Karpas-422 (cell line): ENCODE measurements at regions not wholly inside any gene's neighbourhood (a gene's known extent, or its start where the extent isn't known, plus 50 kb on each side); places are given as distances from the start of the nearest gene placed in this dataset.
A peak's percentile ranks its signal among the peaks of the same experiment; 100 is the strongest.

ENCODE experiments used
- DNase-seq: peaks from one replicate; pipeline ENCODE4 v3.0.0-alpha.2; 2015
- H2AFZ ChIP-seq: fragments of 200-600 bp; sonication (generic); 2 replicates; pipeline ENCODE4 v1.6.1; 2014; ENCODE audit warnings: antibody characterized with exemption, low read length, mixed read lengths
- H3K27ac ChIP-seq: fragments of 200-600 bp; sonication (generic); 2 replicates; pipeline ENCODE4 v1.5.1; 2014; ENCODE audit warnings: mild to moderate bottlenecking, low read length, moderate library complexity
- H3K27me3 ChIP-seq: fragments of 200-600 bp; sonication (generic); 2 replicates; pipeline ENCODE4 v1.6.1; 2014; ENCODE audit warnings: low read length, mixed read lengths
- H3K36me3 ChIP-seq: fragments of 200-600 bp; sonication (generic); 2 replicates; pipeline ENCODE4 v1.6.1; 2014; ENCODE audit warnings: low read length, mixed read lengths; ENCODE audit not compliant: insufficient read depth
- H3K4me1 ChIP-seq: fragments of 200-600 bp; sonication (generic); 2 replicates; pipeline ENCODE4 v1.6.1; 2014; ENCODE audit warnings: mild to moderate bottlenecking, low read length, mixed read lengths
- H3K4me2 ChIP-seq: fragments of 200-600 bp; sonication (generic); 2 replicates; pipeline ENCODE4 v1.6.1; 2014; ENCODE audit warnings: low read length, low read depth, mild to moderate bottlenecking; ENCODE audit not compliant: poor library complexity, severe bottlenecking
- H3K4me3 ChIP-seq: fragments of 200-600 bp; sonication (generic); 2 replicates; pipeline ENCODE4 v1.5.1; 2014; ENCODE audit warnings: mild to moderate bottlenecking, antibody characterized with exemption, low read length, mixed read lengths
- H3K79me2 ChIP-seq: fragments of 200-600 bp; sonication (generic); 2 replicates; pipeline ENCODE4 v1.6.1; 2014; ENCODE audit warnings: mild to moderate bottlenecking, low read length, mixed read lengths
- H3K9ac ChIP-seq: fragments of 200-600 bp; sonication (generic); 2 replicates; pipeline ENCODE4 v1.6.0; 2014; ENCODE audit warnings: low read length
- H3K9me2 ChIP-seq: fragments of 200-600 bp; sonication (generic), shearing (Covaris generic); replicated peaks from 2 replicates; pipeline ENCODE4 v1.6.0; 2014; ENCODE audit warnings: mild to moderate bottlenecking, low read length, moderate library complexity; ENCODE audit not compliant: insufficient read depth
- H3K9me3 ChIP-seq: fragments of 300-700, 200-600 bp; sonication (generic); 2 replicates; pipeline ENCODE4 v1.6.1; 2014; ENCODE audit warnings: low read length, mixed read lengths
- H4K20me1 ChIP-seq: fragments of 200-600 bp; sonication (generic); 2 replicates; pipeline ENCODE4 v1.6.1; 2014; ENCODE audit warnings: mild to moderate bottlenecking, antibody characterized with exemption, low read length, low read depth; ENCODE audit not compliant: insufficient read depth

GRCh38 chr5:16013334-16014065, 166.1 kb downstream of the MARCHF11 start:
- no peak overlapping the region for H2AFZ ChIP-seq
- H3K9me3 ChIP-seq: peaks cover 15% of the 10 kb centered on the region
- H3K4me2 ChIP-seq: no peak overlapping the region
- no peak overlapping the region for H3K9ac ChIP-seq
- no peak for DNase-seq
- H3K79me2 ChIP-seq: no peaks in the 10 kb centered on the region
- H3K36me3 ChIP-seq: no peaks in the 10 kb centered on the region
- no peak overlapping the region for H3K4me3 ChIP-seq
- H4K20me1 ChIP-seq: no peaks in the 10 kb centered on the region
- no peaks in the 10 kb centered on the region for H3K4me1 ChIP-seq
- H3K27me3 ChIP-seq: no peaks in the 10 kb centered on the region
- no peak overlapping the region for H3K27ac ChIP-seq
- no peaks in the 10 kb centered on the region for H3K9me2 ChIP-seq

DNA sequence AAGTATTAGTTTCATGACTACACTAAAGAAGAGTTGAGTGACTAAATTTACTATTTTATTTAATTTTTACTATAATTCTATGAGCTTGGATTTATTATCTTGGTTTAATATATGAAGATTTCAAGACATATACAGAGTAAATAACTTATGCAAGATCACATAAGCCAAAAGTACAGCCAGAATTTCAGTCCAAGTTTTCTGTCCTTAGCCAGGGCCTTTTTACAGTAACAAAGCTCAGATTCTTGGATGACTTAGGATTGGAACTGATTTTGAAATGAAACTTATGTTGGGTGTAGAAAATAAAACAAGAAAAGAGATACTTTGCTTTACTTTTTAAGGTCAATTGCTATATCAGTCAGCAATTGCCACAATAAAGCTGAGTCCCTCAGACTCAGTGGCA, 170.3 kb downstream of the MARCHF11 start:
- no peak overlapping the region for H2AFZ ChIP-seq
- no peak overlapping the region for H3K4me3 ChIP-seq
- H3K9ac ChIP-seq: no peak overlapping the region
- H3K4me2 ChIP-seq: no peak overlapping the region
- peaks cover 25% of the 10 kb centered on the region for H3K9me3 ChIP-seq
- H3K79me2 ChIP-seq: no peaks in the 10 kb centered on the region
- H3K4me1 ChIP-seq: no peaks in the 10 kb centered on the region
- no peaks in the 10 kb centered on the region for H3K36me3 ChIP-seq
- no peak for DNase-seq
- H3K9me2 ChIP-seq: no peaks in the 10 kb centered on the region
- no peak overlapping the region for H3K27ac ChIP-seq
- no peaks in the 10 kb centered on the region for H4K20me1 ChIP-seq
- H3K27me3 ChIP-seq: no peaks in the 10 kb centered on the region

GRCh38 chr5:16007750-16008415, 171.7 kb downstream of the MARCHF11 start:
- no peaks in the 10 kb centered on the region for H3K79me2 ChIP-seq
- no peaks in the 10 kb centered on the region for H3K9me2 ChIP-seq
- no peak overlapping the region for H3K4me2 ChIP-seq
- no peak overlapping the region for H3K9ac ChIP-seq
- no peaks in the 10 kb centered on the region for H4K20me1 ChIP-seq
- no peak overlapping the region for H3K4me3 ChIP-seq
- H3K27ac ChIP-seq: no peak overlapping the region
- no peak overlapping the region for H2AFZ ChIP-seq
- H3K27me3 ChIP-seq: no peaks in the 10 kb centered on the region
- no peaks in the 10 kb centered on the region for H3K4me1 ChIP-seq
- no peaks in the 10 kb centered on the region for H3K36me3 ChIP-seq
- peaks cover 32% of the 10 kb centered on the region for H3K9me3 ChIP-seq
- DNase-seq: no peak

DNA sequence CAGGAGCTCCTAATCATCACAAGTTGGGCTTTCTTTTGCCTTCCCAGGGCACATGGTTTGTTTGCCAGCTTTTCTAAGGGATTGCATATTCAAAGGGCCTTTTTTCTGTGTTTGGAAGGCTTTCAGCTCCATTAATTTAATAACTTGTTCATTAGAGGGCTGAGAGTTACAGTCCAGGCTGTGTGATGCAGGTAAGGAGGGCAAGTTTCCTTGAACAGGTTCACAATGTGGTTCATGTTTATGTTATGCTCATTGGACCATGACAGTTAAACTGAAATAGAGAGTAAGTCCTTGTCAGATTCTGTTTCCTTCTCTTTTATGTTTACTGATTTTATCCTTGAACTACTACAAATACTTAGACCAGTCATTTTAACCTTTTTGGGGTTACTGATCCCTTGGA, 174.4 kb downstream of the MARCHF11 start:
- Histone ChIP-seq H4K20me1 (no peaks in the 10 kb centered on the region), H3K9me3 (peaks cover 28% of the 10 kb centered on the region), H3K9ac (no peak overlapping the region), H3K79me2 (no peaks in the 10 kb centered on the region), H3K27ac (no peak overlapping the region), H3K36me3 (no peaks in the 10 kb centered on the region), H3K4me3 (no peak overlapping the region), H2AFZ (no peak overlapping the region), H3K9me2 (no peaks in the 10 kb centered on the region), H3K4me1 (no peaks in the 10 kb centered on the region), H3K4me2 (no peak overlapping the region), H3K27me3 (no peaks in the 10 kb centered on the region)
- DNase-seq: no peak

- no peak overlapping the region for H3K4me2 ChIP-seq
- no peak overlapping the region for H3K4me3 ChIP-seq
- H3K9me2 ChIP-seq: no peaks in the 10 kb centered on the region
- H3K79me2 ChIP-seq: no peaks in the 10 kb centered on the region
- no peaks in the 10 kb centered on the region for H4K20me1 ChIP-seq
- H3K9ac ChIP-seq: no peak overlapping the region
- H2AFZ ChIP-seq: no peak overlapping the region
- no peak overlapping the region for H3K27ac ChIP-seq
- no peak for DNase-seq
- H3K9me3 ChIP-seq: peaks cover 7% of the 10 kb centered on the region
- H3K36me3 ChIP-seq: no peaks in the 10 kb centered on the region
- H3K4me1 ChIP-seq: no peaks in the 10 kb centered on the region
- H3K27me3 ChIP-seq: no peaks in the 10 kb centered on the region
Observed at GRCh38 chr5:16000056-16000455, 179.5 kb downstream of the MARCHF11 start.

DNA sequence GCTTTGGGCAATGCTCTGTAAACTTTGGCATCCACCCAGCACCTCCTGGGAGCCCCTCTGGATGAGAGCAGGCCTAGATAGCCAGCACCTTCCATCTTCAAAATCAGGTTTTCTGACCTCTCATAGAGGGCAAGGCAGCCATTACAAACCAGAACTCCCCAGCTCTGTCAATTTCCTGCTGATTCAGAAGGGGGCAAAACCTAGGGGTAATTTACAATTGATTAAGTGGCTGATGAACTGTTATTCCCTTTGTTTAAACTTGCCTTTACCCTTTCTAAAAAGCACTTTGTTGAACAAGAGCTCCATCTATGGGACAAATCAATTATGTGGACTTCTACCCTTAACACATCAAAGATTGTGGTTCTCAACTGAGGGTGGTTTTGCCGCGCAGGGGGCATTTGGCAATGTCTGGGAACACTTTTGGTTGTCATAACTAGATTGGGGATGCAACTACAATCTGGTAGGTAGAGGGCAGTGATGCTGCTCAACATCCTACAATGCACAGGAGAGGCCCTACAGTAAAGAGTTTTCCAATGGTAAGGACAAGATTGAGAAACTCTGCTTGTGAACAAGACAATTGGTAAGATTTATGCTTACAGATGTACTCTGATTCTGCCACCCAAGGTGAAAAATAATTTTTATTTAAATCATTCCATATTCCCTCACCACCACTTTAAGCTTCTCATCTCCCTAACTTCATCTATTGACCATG, 184.1 kb downstream of the MARCHF11 start:
- H3K27me3 ChIP-seq: no peaks in the 10 kb centered on the region
- H3K27ac ChIP-seq: no peak overlapping the region
- no peak overlapping the region for H2AFZ ChIP-seq
- peaks cover 15% of the 10 kb centered on the region for H3K9me3 ChIP-seq
- H3K4me3 ChIP-seq: no peak overlapping the region
- H4K20me1 ChIP-seq: no peaks in the 10 kb centered on the region
- H3K4me1 ChIP-seq: no peaks in the 10 kb centered on the region
- H3K9me2 ChIP-seq: no peaks in the 10 kb centered on the region
- DNase-seq: peak; percentile 55
- no peak overlapping the region for H3K9ac ChIP-seq
- no peak overlapping the region for H3K4me2 ChIP-seq
- H3K36me3 ChIP-seq: no peaks in the 10 kb centered on the region
- H3K79me2 ChIP-seq: no peaks in the 10 kb centered on the region

GRCh38 chr5:15993919-15994318, 185.7 kb downstream of the MARCHF11 start:
- Histone ChIP-seq H4K20me1 (no peaks in the 10 kb centered on the region), H2AFZ (no peak overlapping the region), H3K36me3 (no peaks in the 10 kb centered on the region), H3K9ac (no peak overlapping the region), H3K4me2 (no peak overlapping the region), H3K4me3 (no peak overlapping the region), H3K79me2 (no peaks in the 10 kb centered on the region), H3K9me3 (peaks cover 21% of the 10 kb centered on the region), H3K27me3 (no peaks in the 10 kb centered on the region), H3K9me2 (no peaks in the 10 kb centered on the region), H3K4me1 (no peaks in the 10 kb centered on the region), H3K27ac (no peak overlapping the region)
- DNase-seq: no peak

- no peaks in the 10 kb centered on the region for H3K9me2 ChIP-seq
- H3K27ac ChIP-seq: no peak overlapping the region
- H3K27me3 ChIP-seq: no peaks in the 10 kb centered on the region
- no peaks in the 10 kb centered on the region for H3K36me3 ChIP-seq
- no peak for DNase-seq
- H3K9ac ChIP-seq: no peak overlapping the region
- H3K4me3 ChIP-seq: no peak overlapping the region
- H3K9me3 ChIP-seq: peaks cover 21% of the 10 kb centered on the region
- no peaks in the 10 kb centered on the region for H3K79me2 ChIP-seq
- H2AFZ ChIP-seq: no peak overlapping the region
- H3K4me1 ChIP-seq: no peaks in the 10 kb centered on the region
- no peak overlapping the region for H3K4me2 ChIP-seq
- no peaks in the 10 kb centered on the region for H4K20me1 ChIP-seq
Observed at GRCh38 chr5:15993334-15993733, 186.3 kb downstream of the MARCHF11 start.
